Activated naive CD8-positive, alpha-beta T cell treated with anti-CD3 and anti-CD28 coated beads, Interleukin-2, amount 50 U/mL, for 24 hours (primary cell): ENCODE measurements at regions not wholly inside any gene's neighbourhood (a gene's known extent, or its start where the extent isn't known, plus 50 kb on each side); places are given as distances from the start of the nearest gene placed in this dataset.

Experiments
- ATAC-seq: fragments of 150-1000 bp; cut with Tn5 transposase; one replicate; pipeline ENCODE4 v1.10.0; 2021
- DNase-seq: peaks from one replicate; pipeline ENCODE4 v3.0.0; 2021
- H3K27ac Mint-ChIP-seq: one replicate; pipeline ENCODE4 v1.8.0; 2021; ENCODE audit warnings: mild to moderate bottlenecking, mixed read lengths
- H3K27me3 Mint-ChIP-seq: one replicate; pipeline ENCODE4 v1.8.0; 2021; ENCODE audit warnings: mixed read lengths
- H3K36me3 Mint-ChIP-seq: one replicate; pipeline ENCODE4 v1.8.0; 2021; ENCODE audit warnings: low read depth, mixed read lengths
- H3K4me1 Mint-ChIP-seq: one replicate; pipeline ENCODE4 v1.8.0; 2021; ENCODE audit warnings: mixed read lengths
- H3K4me3 Mint-ChIP-seq: one replicate; pipeline ENCODE4 v1.8.0; 2021; ENCODE audit warnings: mild to moderate bottlenecking, moderate library complexity, mixed read lengths
- H3K9me3 Mint-ChIP-seq: one replicate; pipeline ENCODE4 v1.8.0; 2021; ENCODE audit warnings: mixed read lengths

GRCh38 chr10:42938351-42938750, 138.5 kb upstream of the RET start:
- no peak overlapping the region for H3K4me3 Mint-ChIP-seq
- no peaks in the 10 kb centered on the region for H3K36me3 Mint-ChIP-seq
- H3K27ac Mint-ChIP-seq, result no peak overlapping the region
- ATAC-seq (no peak), DNase-seq (no peak)
- H3K27me3 Mint-ChIP-seq, result peaks cover 7% of the 10 kb centered on the region
- no peaks in the 10 kb centered on the region for H3K9me3 Mint-ChIP-seq
- peaks cover 6% of the 10 kb centered on the region for H3K4me1 Mint-ChIP-seq

GRCh38 chr10:42939237-42939636, 137.6 kb upstream of the RET start:
- H3K36me3 Mint-ChIP-seq, result no peaks in the 10 kb centered on the region
- H3K4me3 Mint-ChIP-seq, result no peak overlapping the region
- peaks cover 3% of the 10 kb centered on the region for H3K27me3 Mint-ChIP-seq
- ATAC-seq, result no peak
- no peak for DNase-seq
- H3K27ac Mint-ChIP-seq, result no peak overlapping the region
- H3K4me1 Mint-ChIP-seq, result no peaks in the 10 kb centered on the region
- H3K9me3 Mint-ChIP-seq, result no peaks in the 10 kb centered on the region

- ATAC-seq, result no peak
- H3K27ac Mint-ChIP-seq, result no peak overlapping the region
- no peaks in the 10 kb centered on the region for H3K36me3 Mint-ChIP-seq
- no peaks in the 10 kb centered on the region for H3K27me3 Mint-ChIP-seq
- no peak overlapping the region for H3K4me3 Mint-ChIP-seq
- no peak for DNase-seq
- H3K4me1 Mint-ChIP-seq, result no peaks in the 10 kb centered on the region
- no peaks in the 10 kb centered on the region for H3K9me3 Mint-ChIP-seq
Measured at GRCh38 chr10:42939685-42940366, 137.0 kb upstream of the RET start.

GRCh38 chr10:42940487-42941294, 136.2 kb upstream of the RET start:
- Mint-ChIP-seq H3K9me3 (no peaks in the 10 kb centered on the region), H3K4me3 (no peak overlapping the region), H3K36me3 (no peaks in the 10 kb centered on the region), H3K4me1 (no peaks in the 10 kb centered on the region), H3K27ac (no peak overlapping the region), H3K27me3 (no peaks in the 10 kb centered on the region)
- no peak for DNase-seq
- ATAC-seq, result no peak

GRCh38 chr10:42941295-42941644, 135.6 kb upstream of the RET start:
- no peaks in the 10 kb centered on the region for H3K36me3 Mint-ChIP-seq
- no peak overlapping the region for H3K27ac Mint-ChIP-seq
- ATAC-seq (no peak), DNase-seq (no peak)
- no peaks in the 10 kb centered on the region for H3K4me1 Mint-ChIP-seq
- H3K27me3 Mint-ChIP-seq, result no peaks in the 10 kb centered on the region
- no peaks in the 10 kb centered on the region for H3K9me3 Mint-ChIP-seq
- no peak overlapping the region for H3K4me3 Mint-ChIP-seq

GRCh38 chr10:42941790-42942189, 135.1 kb upstream of the RET start:
- no peaks in the 10 kb centered on the region for H3K4me1 Mint-ChIP-seq
- H3K9me3 Mint-ChIP-seq, result no peaks in the 10 kb centered on the region
- DNase-seq (no peak), ATAC-seq (no peak)
- no peak overlapping the region for H3K4me3 Mint-ChIP-seq
- H3K27me3 Mint-ChIP-seq, result no peaks in the 10 kb centered on the region
- H3K36me3 Mint-ChIP-seq, result no peaks in the 10 kb centered on the region
- no peak overlapping the region for H3K27ac Mint-ChIP-seq

GRCh38 chr10:42942279-42942950, 134.5 kb upstream of the RET start:
- Mint-ChIP-seq H3K36me3 (no peaks in the 10 kb centered on the region), H3K4me1 (no peaks in the 10 kb centered on the region), H3K9me3 (no peaks in the 10 kb centered on the region), H3K4me3 (no peak overlapping the region), H3K27ac (no peak overlapping the region), H3K27me3 (no peaks in the 10 kb centered on the region)
- no peak for DNase-seq
- no peak for ATAC-seq

GRCh38 chr10:42943025-42943818, 133.6 kb upstream of the RET start:
- H3K9me3 Mint-ChIP-seq, result no peaks in the 10 kb centered on the region
- no peak overlapping the region for H3K27ac Mint-ChIP-seq
- DNase-seq, result no peak
- no peaks in the 10 kb centered on the region for H3K4me1 Mint-ChIP-seq
- H3K36me3 Mint-ChIP-seq, result no peaks in the 10 kb centered on the region
- ATAC-seq, result no peak
- H3K4me3 Mint-ChIP-seq, result no peak overlapping the region
- no peaks in the 10 kb centered on the region for H3K27me3 Mint-ChIP-seq

- no peak for ATAC-seq
- peaks cover 5% of the 10 kb centered on the region for H3K27me3 Mint-ChIP-seq
- H3K4me3 Mint-ChIP-seq, result no peak overlapping the region
- H3K9me3 Mint-ChIP-seq, result no peaks in the 10 kb centered on the region
- H3K27ac Mint-ChIP-seq, result no peak overlapping the region
- H3K36me3 Mint-ChIP-seq, result no peaks in the 10 kb centered on the region
- no peak for DNase-seq
- H3K4me1 Mint-ChIP-seq, result no peaks in the 10 kb centered on the region
Measured at GRCh38 chr10:42948040-42948439, 128.8 kb upstream of the RET start.

GRCh38 chr10:42949287-42949686, 127.6 kb upstream of the RET start:
- no peaks in the 10 kb centered on the region for H3K9me3 Mint-ChIP-seq
- no peaks in the 10 kb centered on the region for H3K4me1 Mint-ChIP-seq
- H3K4me3 Mint-ChIP-seq, result no peak overlapping the region
- H3K27me3 Mint-ChIP-seq, result peaks cover 5% of the 10 kb centered on the region
- no peak overlapping the region for H3K27ac Mint-ChIP-seq
- no peak for DNase-seq
- no peaks in the 10 kb centered on the region for H3K36me3 Mint-ChIP-seq
- ATAC-seq, result no peak

GRCh38 chr10:42950606-42951485, 126.0 kb upstream of the RET start:
- Mint-ChIP-seq H3K36me3 (no peaks in the 10 kb centered on the region), H3K4me1 (no peaks in the 10 kb centered on the region), H3K4me3 (no peak overlapping the region), H3K9me3 (no peaks in the 10 kb centered on the region), H3K27me3 (peaks cover 5% of the 10 kb centered on the region), H3K27ac (no peak overlapping the region)
- no peak for ATAC-seq
- DNase-seq, result no peak

GRCh38 chr10:42951486-42952251, 125.2 kb upstream of the RET start:
- DNase-seq (no peak), ATAC-seq (no peak)
- no peak overlapping the region for H3K27ac Mint-ChIP-seq

GRCh38 chr10:42952349-42952748, 124.5 kb upstream of the RET start:
- no peak overlapping the region for H3K4me3 Mint-ChIP-seq
- ATAC-seq, result no peak
- H3K27ac Mint-ChIP-seq, result no peak overlapping the region
- H3K9me3 Mint-ChIP-seq, result no peaks in the 10 kb centered on the region
- no peaks in the 10 kb centered on the region for H3K36me3 Mint-ChIP-seq
- peaks cover 5% of the 10 kb centered on the region for H3K27me3 Mint-ChIP-seq
- H3K4me1 Mint-ChIP-seq, result no peaks in the 10 kb centered on the region
- no peak for DNase-seq

More at GRCh38 chr10:42951486-42952251, 125.2 kb upstream of the RET start:
- no peaks in the 10 kb centered on the region for H3K9me3 Mint-ChIP-seq
- H3K27me3 Mint-ChIP-seq, result peaks cover 5% of the 10 kb centered on the region
- H3K4me1 Mint-ChIP-seq, result no peaks in the 10 kb centered on the region
- no peak overlapping the region for H3K4me3 Mint-ChIP-seq
- no peaks in the 10 kb centered on the region for H3K36me3 Mint-ChIP-seq
